ENCODE measurements at regions not wholly inside any gene's neighbourhood (a gene's known extent, or its start where the extent isn't known, plus 50 kb on each side); places are given as distances from the start of the nearest gene placed in this dataset.

DNA sequence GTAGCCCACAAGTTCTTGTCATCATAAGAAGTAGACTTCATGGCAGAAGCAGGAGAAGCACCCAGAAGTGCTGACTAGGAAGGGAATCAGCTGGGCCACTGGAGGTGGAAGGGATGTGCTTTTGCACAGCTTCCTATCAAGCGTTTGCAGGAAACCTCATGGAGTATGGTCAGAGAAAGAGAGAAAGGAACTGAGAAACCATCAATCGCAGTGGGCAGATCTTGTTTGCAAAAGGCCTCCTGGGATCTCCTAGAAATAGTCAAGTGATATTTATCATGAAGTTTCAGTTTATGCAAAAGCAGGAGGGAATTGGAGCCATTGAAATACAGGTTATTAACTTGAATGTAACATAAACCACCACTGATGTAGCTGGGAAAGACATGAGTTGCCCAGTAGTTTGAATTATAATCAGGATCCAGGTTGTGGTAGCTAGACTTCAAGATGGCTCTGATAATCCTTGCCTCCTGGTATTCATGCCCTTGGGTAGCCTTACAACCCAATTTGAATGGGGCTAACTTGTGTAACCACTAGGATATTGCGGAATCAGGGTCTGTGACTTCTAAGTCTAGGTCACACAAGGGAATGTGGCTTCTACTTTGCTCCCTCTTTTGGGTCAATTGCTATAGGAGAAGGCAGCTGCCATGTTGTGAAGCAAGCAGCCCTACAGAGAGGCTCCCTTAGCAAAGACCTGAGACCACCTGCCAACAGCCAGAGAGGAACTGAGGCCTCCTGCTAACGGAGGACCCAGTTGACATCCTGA, 69.8 kb upstream of the TCF4 start:
- TF ChIP-seq, protein P1, sequence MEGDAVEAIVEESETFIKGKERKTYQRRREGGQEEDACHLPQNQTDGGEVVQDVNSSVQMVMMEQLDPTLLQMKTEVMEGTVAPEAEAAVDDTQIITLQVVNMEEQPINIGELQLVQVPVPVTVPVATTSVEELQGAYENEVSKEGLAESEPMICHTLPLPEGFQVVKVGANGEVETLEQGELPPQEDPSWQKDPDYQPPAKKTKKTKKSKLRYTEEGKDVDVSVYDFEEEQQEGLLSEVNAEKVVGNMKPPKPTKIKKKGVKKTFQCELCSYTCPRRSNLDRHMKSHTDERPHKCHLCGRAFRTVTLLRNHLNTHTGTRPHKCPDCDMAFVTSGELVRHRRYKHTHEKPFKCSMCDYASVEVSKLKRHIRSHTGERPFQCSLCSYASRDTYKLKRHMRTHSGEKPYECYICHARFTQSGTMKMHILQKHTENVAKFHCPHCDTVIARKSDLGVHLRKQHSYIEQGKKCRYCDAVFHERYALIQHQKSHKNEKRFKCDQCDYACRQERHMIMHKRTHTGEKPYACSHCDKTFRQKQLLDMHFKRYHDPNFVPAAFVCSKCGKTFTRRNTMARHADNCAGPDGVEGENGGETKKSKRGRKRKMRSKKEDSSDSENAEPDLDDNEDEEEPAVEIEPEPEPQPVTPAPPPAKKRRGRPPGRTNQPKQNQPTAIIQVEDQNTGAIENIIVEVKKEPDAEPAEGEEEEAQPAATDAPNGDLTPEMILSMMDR (IDR thresholded peaks at IDR 0.05; ENCODE audit: extremely low read depth, missing control alignments) = no peak
- DNase-seq (ENCODE audit: low spot score) = no peak

DNA sequence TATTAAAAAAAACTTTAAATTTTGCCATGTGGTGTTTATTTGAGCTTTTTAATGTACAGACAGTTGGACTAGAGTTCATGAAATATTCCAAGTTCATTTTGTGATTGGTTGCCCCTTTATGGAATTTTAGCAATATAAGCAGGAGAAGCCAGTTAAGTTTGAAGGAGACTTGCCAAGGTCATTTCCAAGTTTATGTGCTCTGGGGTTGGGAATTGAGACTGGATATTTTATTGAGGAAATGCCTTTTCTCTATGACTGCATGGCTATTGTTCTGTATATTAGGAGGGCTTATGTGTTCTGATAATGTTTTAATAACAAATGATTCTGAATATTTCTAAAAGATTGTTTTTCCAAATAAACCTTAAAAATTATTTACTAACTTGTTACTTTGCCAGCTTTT, 67.0 kb upstream of the TCF4 start:
- no peak for DNase-seq (ENCODE audit: low spot score)
- TF ChIP-seq, protein P1 (IDR thresholded peaks at IDR 0.05; ENCODE audit: extremely low read depth, missing control alignments) = no peak

DNA sequence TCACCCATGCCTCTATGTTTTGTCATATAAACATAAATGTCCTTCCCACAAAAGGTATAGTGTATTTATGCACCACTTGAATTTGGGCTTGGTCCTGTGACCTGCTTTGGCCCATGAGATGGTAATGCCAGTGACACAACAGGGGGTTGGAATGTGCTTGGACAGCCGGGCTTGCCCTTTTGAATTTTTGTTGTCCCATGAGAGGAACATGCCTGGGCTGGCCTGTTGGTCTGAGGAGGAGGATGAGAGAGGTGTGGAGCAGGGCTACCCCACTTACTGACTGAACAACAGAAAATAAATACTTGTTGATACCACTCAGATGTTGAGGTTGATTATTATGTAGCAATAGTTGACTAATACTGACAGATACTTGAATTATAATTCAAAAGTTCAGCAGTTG, 63.2 kb upstream of the TCF4 start:
- DNase-seq (ENCODE audit: low spot score) = no peak
- TF ChIP-seq, protein P1 (IDR thresholded peaks at IDR 0.05; ENCODE audit: extremely low read depth, missing control alignments) = no peak

DNA sequence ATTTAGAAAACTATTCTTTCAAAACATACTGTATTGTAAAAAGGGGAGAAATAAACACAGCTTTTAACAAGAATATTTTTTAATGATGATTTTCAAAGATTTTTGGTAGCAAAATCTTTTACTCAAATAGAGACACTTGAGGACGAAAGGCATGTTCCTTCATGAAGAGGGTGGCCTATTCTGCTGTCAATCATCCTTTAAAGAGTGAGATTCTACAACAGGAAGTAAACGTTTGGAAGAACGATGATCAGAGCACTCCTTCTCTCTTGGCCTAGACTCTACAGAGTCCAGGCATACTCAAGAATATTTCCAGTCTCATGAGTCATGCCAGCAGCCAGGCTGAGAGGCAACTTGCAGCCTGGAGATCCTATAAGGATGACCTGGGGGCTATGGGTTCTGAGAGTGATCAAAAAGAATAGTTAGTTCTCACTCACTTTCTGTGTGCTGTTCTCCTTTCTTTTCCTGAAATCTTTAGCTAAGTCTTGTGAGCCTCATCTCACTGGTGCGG, 62.4 kb upstream of the TCF4 start:
- no peak for DNase-seq (ENCODE audit: low spot score)
- TF ChIP-seq, protein P1 (IDR thresholded peaks at IDR 0.05; ENCODE audit: extremely low read depth, missing control alignments) = no peak

DNA sequence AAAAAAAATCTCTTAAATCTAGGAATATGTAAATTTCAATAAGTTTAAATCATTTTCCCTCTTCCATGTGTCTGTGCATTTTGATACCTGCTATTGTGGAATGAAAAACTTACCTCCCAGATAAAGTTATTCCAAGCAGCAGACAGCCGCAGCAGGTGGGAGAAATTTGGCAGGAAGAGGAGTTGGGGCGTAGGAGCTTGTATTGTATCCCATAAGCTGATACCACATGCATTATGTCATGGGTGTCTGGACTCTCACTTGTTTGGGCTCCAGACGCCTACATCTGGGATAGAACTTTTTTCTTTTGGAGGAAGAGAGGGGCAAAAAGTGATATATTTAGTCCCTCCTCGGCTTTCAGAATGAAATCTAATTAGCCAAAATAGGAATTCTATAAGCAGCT, 59.3 kb upstream of the TCF4 start:
- DNase-seq (ENCODE audit: low spot score) = no peak
- TF ChIP-seq, protein P1 (IDR thresholded peaks at IDR 0.05; ENCODE audit: extremely low read depth, missing control alignments) = no peak

DNA sequence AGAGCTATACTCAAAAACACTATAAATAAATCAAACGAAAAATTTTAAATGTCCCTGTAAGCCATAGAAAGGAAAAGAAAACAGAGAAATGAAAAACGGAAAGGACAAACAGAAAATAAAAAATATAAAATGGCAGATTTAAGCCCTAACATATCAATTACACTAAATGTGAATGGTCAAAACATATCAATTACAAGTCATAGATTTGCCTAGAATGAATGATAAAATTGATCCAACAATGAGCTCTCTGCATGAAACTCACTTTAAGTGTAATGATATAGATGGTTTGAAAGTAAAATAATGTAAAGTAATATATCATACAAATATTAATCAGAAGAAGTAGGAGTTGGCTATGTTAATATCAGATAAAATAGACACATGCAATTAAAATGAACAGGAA, 54.2 kb upstream of the TCF4 start:
- TF ChIP-seq, protein P1 (IDR thresholded peaks at IDR 0.05; ENCODE audit: extremely low read depth, missing control alignments) = no peak
- DNase-seq (ENCODE audit: low spot score) = no peak

DNA sequence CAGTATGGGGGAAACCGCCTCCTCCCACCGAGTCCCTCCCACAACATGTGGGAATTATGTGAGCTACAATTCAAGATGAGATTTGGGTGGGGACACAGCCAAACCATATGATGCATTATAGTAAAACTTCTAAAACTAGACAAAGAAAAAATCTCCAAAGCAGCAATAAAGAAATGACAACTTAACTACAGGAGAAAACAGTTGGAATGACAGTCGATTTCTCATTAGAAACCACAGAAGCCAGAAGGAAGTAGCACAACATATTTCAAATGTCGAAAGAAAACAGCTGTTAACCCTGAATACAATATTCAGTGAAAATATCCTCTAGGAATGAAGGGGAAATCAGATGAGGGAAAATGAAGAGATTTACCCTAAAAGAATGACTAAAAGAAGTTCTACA, 53.5 kb upstream of the TCF4 start:
- DNase-seq (ENCODE audit: low spot score) = no peak

More for the DNA sequence above, 53.5 kb upstream of the TCF4 start:
- TF ChIP-seq, protein P1 (IDR thresholded peaks at IDR 0.05; ENCODE audit: extremely low read depth, missing control alignments) = no peak
